ENCODE measurements at regions not wholly inside any gene's neighbourhood (a gene's known extent, or its start where the extent isn't known, plus 50 kb on each side); places are given as distances from the start of the nearest gene placed in this dataset.

- TF ChIP-seq POLR2A (IDR thresholded peaks at IDR 0.05) (no peak), CTCF (IDR thresholded peaks at IDR 0.05) (no peak)
Observed at GRCh38 chr2:236935083-236935482, 150.6 kb upstream of the COPS8 start.
